Activated CD4-positive, alpha-beta T cell treated with anti-CD3 and anti-CD28 coated beads, Interleukin-2, amount 10 ng/mL, durations not matched to agents 7 days and 5 days (primary cell): ENCODE measurements at regions not wholly inside any gene's neighbourhood (a gene's known extent, or its start where the extent isn't known, plus 50 kb on each side); places are given as distances from the start of the nearest gene placed in this dataset.

ENCODE experiments used
- CTCF ChIA-PET: fragments of 350-600 bp; sonication (Branson Sonifier 250); formaldehyde crosslinking; loops from one replicate; lab custom pipeline; 2021; ENCODE audit warnings: antibody characterized with exemption; lab: Charles Lee
- POLR2A ChIA-PET: fragments of 350-600 bp; sonication (Branson Sonifier 250); formaldehyde crosslinking; loops from one replicate; lab custom pipeline; 2021; ENCODE audit warnings: antibody characterized with exemption; lab: Charles Lee
- DNase-seq: peaks from one replicate; pipeline ENCODE4 v3.0.0-alpha.2; 2020
- H3K27ac Mint-ChIP-seq: one replicate; pipeline ENCODE4 v1.8.0; 2021; ENCODE audit warnings: mild to moderate bottlenecking, moderate library complexity, mixed read lengths
- H3K27me3 Mint-ChIP-seq: one replicate; pipeline ENCODE4 v1.8.0; 2021; ENCODE audit warnings: mixed read lengths
- H3K36me3 Mint-ChIP-seq: one replicate; pipeline ENCODE4 v1.8.0; 2021; ENCODE audit warnings: low read depth, mixed read lengths
- H3K4me1 Mint-ChIP-seq: one replicate; pipeline ENCODE4 v1.8.0; 2021; ENCODE audit warnings: mixed read lengths
- H3K4me3 Mint-ChIP-seq: one replicate; pipeline ENCODE4 v1.8.0; 2021; ENCODE audit warnings: mild to moderate bottlenecking, moderate library complexity, mixed read lengths
- H3K9me3 Mint-ChIP-seq: one replicate; pipeline ENCODE4 v1.8.0; 2021; ENCODE audit warnings: mixed read lengths

GRCh38 chr13:78993792-78994191, 334.8 kb upstream of the OBI1 start:
- Mint-ChIP-seq H3K4me1 (no peaks in the 10 kb centered on the region), H3K36me3 (no peaks in the 10 kb centered on the region), H3K9me3 (no peaks in the 10 kb centered on the region), H3K27ac (no peak overlapping the region), H3K27me3 (peaks cover 5% of the 10 kb centered on the region), H3K4me3 (no peak overlapping the region)
- CTCF ChIA-PET: interaction anchor here (0.8 kb wide), 1 partner anchor 31 kb away, joined by 3 read pairs; no protein-coding TSS in a partner anchor
- no peak for DNase-seq
- POLR2A ChIA-PET: no interaction called here

- Mint-ChIP-seq H3K27me3 (peaks cover 12% of the 10 kb centered on the region), H3K4me3 (no peak overlapping the region), H3K4me1 (no peaks in the 10 kb centered on the region), H3K36me3 (no peaks in the 10 kb centered on the region), H3K9me3 (no peaks in the 10 kb centered on the region), H3K27ac (no peak overlapping the region)
- no peak for DNase-seq
- POLR2A ChIA-PET: no interaction called here
- CTCF ChIA-PET: no interaction called here
Observed at GRCh38 chr13:78981913-78982312, 323.0 kb upstream of the OBI1 start.

- Mint-ChIP-seq H3K4me1 (no peaks in the 10 kb centered on the region), H3K27me3 (peaks cover 12% of the 10 kb centered on the region), H3K9me3 (no peaks in the 10 kb centered on the region), H3K36me3 (no peaks in the 10 kb centered on the region), H3K27ac (no peak overlapping the region), H3K4me3 (no peak overlapping the region)
- POLR2A ChIA-PET: no interaction called here
- CTCF ChIA-PET: no interaction called here
- no peak for DNase-seq
Observed at GRCh38 chr13:78979349-78979748, 320.4 kb upstream of the OBI1 start.

GRCh38 chr13:78978381-78978998, 319.5 kb upstream of the OBI1 start:
- no peak overlapping the region for H3K27ac Mint-ChIP-seq
- peak; percentile 61 for DNase-seq
- no peak overlapping the region for H3K4me3 Mint-ChIP-seq
- H3K9me3 Mint-ChIP-seq: no peaks in the 10 kb centered on the region
- ChIA-PET POLR2A (no interaction called here), CTCF (no interaction called here)
- peaks cover 12% of the 10 kb centered on the region for H3K27me3 Mint-ChIP-seq
- no peaks in the 10 kb centered on the region for H3K36me3 Mint-ChIP-seq
- no peaks in the 10 kb centered on the region for H3K4me1 Mint-ChIP-seq

- CTCF ChIA-PET: no interaction called here
Observed at GRCh38 chr13:78977311-78977710, 318.4 kb upstream of the OBI1 start.

GRCh38 chr13:78976696-78977095, 317.7 kb upstream of the OBI1 start:
- Mint-ChIP-seq H3K4me3 (no peak overlapping the region), H3K4me1 (no peaks in the 10 kb centered on the region), H3K27me3 (peaks cover 7% of the 10 kb centered on the region), H3K36me3 (no peaks in the 10 kb centered on the region), H3K27ac (no peak overlapping the region), H3K9me3 (no peaks in the 10 kb centered on the region)
- DNase-seq: no peak
- ChIA-PET POLR2A (no interaction called here), CTCF (no interaction called here)

More at GRCh38 chr13:78977311-78977710, 318.4 kb upstream of the OBI1 start:
- Mint-ChIP-seq H3K4me3 (no peak overlapping the region), H3K36me3 (no peaks in the 10 kb centered on the region), H3K27ac (no peak overlapping the region), H3K4me1 (no peaks in the 10 kb centered on the region), H3K27me3 (peaks cover 8% of the 10 kb centered on the region), H3K9me3 (no peaks in the 10 kb centered on the region)
- DNase-seq: no peak
- POLR2A ChIA-PET: no interaction called here

GRCh38 chr13:78972561-78972960, 313.6 kb upstream of the OBI1 start:
- ChIA-PET POLR2A (no interaction called here), CTCF (no interaction called here)
- no peak for DNase-seq
- no peaks in the 10 kb centered on the region for H3K36me3 Mint-ChIP-seq
- no peaks in the 10 kb centered on the region for H3K9me3 Mint-ChIP-seq
- H3K4me1 Mint-ChIP-seq: no peaks in the 10 kb centered on the region
- H3K4me3 Mint-ChIP-seq: no peak overlapping the region
- H3K27ac Mint-ChIP-seq: no peak overlapping the region
- peaks cover 5% of the 10 kb centered on the region for H3K27me3 Mint-ChIP-seq

GRCh38 chr13:78971355-78972025, 312.5 kb upstream of the OBI1 start:
- CTCF ChIA-PET: no interaction called here
- Mint-ChIP-seq H3K9me3 (no peaks in the 10 kb centered on the region), H3K4me3 (no peak overlapping the region), H3K27me3 (peaks cover 5% of the 10 kb centered on the region), H3K27ac (no peak overlapping the region), H3K36me3 (no peaks in the 10 kb centered on the region), H3K4me1 (no peaks in the 10 kb centered on the region)
- no peak for DNase-seq
- POLR2A ChIA-PET: no interaction called here

- H3K27me3 Mint-ChIP-seq: no peaks in the 10 kb centered on the region
- H3K4me1 Mint-ChIP-seq: no peaks in the 10 kb centered on the region
- ChIA-PET POLR2A (no interaction called here), CTCF (interaction anchor here (0.6 kb wide), 1 partner anchor 803 kb away, joined by 3 read pairs; no protein-coding TSS in a partner anchor)
- H3K9me3 Mint-ChIP-seq: no peaks in the 10 kb centered on the region
- no peak for DNase-seq
- no peak overlapping the region for H3K4me3 Mint-ChIP-seq
- no peaks in the 10 kb centered on the region for H3K36me3 Mint-ChIP-seq
- H3K27ac Mint-ChIP-seq: no peak overlapping the region
Observed at GRCh38 chr13:78960881-78961280, 301.9 kb upstream of the OBI1 start.

GRCh38 chr13:78958006-78958405, 299.1 kb upstream of the OBI1 start:
- Mint-ChIP-seq H3K4me1 (no peaks in the 10 kb centered on the region), H3K27me3 (peaks cover 3% of the 10 kb centered on the region), H3K27ac (no peak overlapping the region), H3K36me3 (no peaks in the 10 kb centered on the region), H3K4me3 (no peak overlapping the region), H3K9me3 (no peaks in the 10 kb centered on the region)
- POLR2A ChIA-PET: no interaction called here
- no peak for DNase-seq
- CTCF ChIA-PET: no interaction called here

GRCh38 chr13:78940455-78941130, 281.6 kb upstream of the OBI1 start:
- Mint-ChIP-seq H3K4me1 (no peaks in the 10 kb centered on the region), H3K9me3 (no peaks in the 10 kb centered on the region), H3K4me3 (no peak overlapping the region), H3K27ac (no peak overlapping the region), H3K36me3 (no peaks in the 10 kb centered on the region), H3K27me3 (no peaks in the 10 kb centered on the region)
- no peak for DNase-seq
- ChIA-PET CTCF (interaction anchor here (0.6 kb wide), 1 partner anchor 222 kb away, joined by 3 read pairs; no protein-coding TSS in a partner anchor), POLR2A (no interaction called here)

- no peaks in the 10 kb centered on the region for H3K27me3 Mint-ChIP-seq
- ChIA-PET CTCF (no interaction called here), POLR2A (no interaction called here)
- H3K4me3 Mint-ChIP-seq: no peak overlapping the region
- H3K36me3 Mint-ChIP-seq: no peaks in the 10 kb centered on the region
- no peaks in the 10 kb centered on the region for H3K4me1 Mint-ChIP-seq
- no peaks in the 10 kb centered on the region for H3K9me3 Mint-ChIP-seq
- no peak overlapping the region for H3K27ac Mint-ChIP-seq
- no peak for DNase-seq
Observed at GRCh38 chr13:78934336-78934735, 275.4 kb upstream of the OBI1 start.

- Mint-ChIP-seq H3K36me3 (no peaks in the 10 kb centered on the region), H3K27ac (no peak overlapping the region), H3K27me3 (no peaks in the 10 kb centered on the region), H3K4me3 (no peak overlapping the region), H3K9me3 (no peaks in the 10 kb centered on the region), H3K4me1 (no peaks in the 10 kb centered on the region)
- ChIA-PET POLR2A (no interaction called here), CTCF (no interaction called here)
- no peak for DNase-seq
Observed at GRCh38 chr13:78915015-78915414, 256.1 kb upstream of the OBI1 start.
